Cardiac fibroblast (primary cell): ENCODE measurements at regions not wholly inside any gene's neighbourhood (a gene's known extent, or its start where the extent isn't known, plus 50 kb on each side); places are given as distances from the start of the nearest gene placed in this dataset.

Experiments used
- DNase-seq, 2 donors: peaks; one replicate each; pipeline versions ENCODE4 v3.0.0 to v3.0.0-alpha.2; 2010; ENCODE audit warnings: low read depth in 2 of 2
- H3K4me3 ChIP-seq, 2 donors: replicated peaks in 1 of 2; 1 replicate in 1 of 2; 2 replicates in 1 of 2; pipeline ENCODE4 v1.5.1; 2011; ENCODE audit warnings: low read depth in 2 of 2, low read length in 2 of 2, mild to moderate bottlenecking in 2 of 2, moderate library complexity in 1 of 2
- CTCF ChIP-seq: IDR thresholded peaks from one replicate; pipeline ENCODE4 v1.5.1; 2011; ENCODE audit warnings: low read depth, mild to moderate bottlenecking, low read length, inconsistent platforms

- no peak overlapping the region for H3K4me3 ChIP-seq
- DNase-seq: no peak
- no peak for TF ChIP-seq CTCF
These were observed 138.6 kb upstream of the EPHA4 start for GRCh38 chr2:221710744-221711143.

DNA sequence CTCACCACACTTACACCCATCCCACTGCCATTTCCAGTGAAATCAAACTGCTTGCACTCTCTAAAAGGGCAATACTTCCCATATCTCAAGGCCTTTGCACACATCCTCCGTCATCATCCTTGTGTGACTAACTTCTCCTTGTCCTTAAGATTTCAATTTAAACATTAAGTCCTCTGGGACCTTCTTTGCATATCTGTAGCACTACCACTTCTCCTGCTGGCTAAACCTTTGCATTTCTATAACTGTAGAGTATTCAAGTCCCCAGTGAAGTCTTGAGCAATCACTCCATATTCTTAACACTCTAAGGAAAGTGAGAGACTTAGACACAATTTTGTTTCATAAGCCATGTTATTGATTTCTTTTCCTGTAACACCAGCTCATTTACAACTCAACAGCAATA lies 136.8 kb upstream of the EPHA4 start:
- no peak for TF ChIP-seq CTCF
- no peak overlapping the region for H3K4me3 ChIP-seq
- no peak for DNase-seq

- no peak for DNase-seq
- no peak overlapping the region for H3K4me3 ChIP-seq
- no peak for TF ChIP-seq CTCF
These were observed 133.2 kb upstream of the EPHA4 start for GRCh38 chr2:221705185-221705877.

DNA sequence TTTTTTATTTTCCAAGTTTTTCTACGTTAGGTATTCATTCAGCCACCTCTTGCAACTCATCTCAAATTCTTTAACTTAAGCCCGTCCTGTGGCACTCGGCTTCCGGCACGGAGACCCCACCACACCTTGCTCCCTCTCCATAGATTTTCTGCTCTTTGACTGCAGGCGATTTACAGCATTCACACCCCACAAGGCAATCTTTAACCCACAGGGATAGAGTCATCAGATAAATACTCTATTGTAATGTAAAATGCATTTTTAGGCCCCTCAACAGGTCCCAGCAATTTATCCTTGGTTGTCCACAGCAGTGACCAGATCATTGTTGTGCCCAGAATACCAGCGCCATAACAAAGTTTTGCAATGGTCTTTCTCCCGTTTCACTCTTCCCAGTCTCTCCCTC lies 132.3 kb upstream of the EPHA4 start:
- no peak overlapping the region for H3K4me3 ChIP-seq
- DNase-seq: no peak
- TF ChIP-seq CTCF: no peak

- H3K4me3 ChIP-seq: no peak overlapping the region
- DNase-seq: no peak
- TF ChIP-seq CTCF: no peak
These were observed 121.3 kb upstream of the EPHA4 start for GRCh38 chr2:221693365-221693764.

- no peak for TF ChIP-seq CTCF
These were observed 119.5 kb upstream of the EPHA4 start for GRCh38 chr2:221691571-221691970.

GRCh38 chr2:221689140-221689539 lies 117.0 kb upstream of the EPHA4 start:
- TF ChIP-seq CTCF: no peak
- H3K4me3 ChIP-seq: no peak overlapping the region
- DNase-seq: no peak

More at GRCh38 chr2:221691571-221691970, 119.5 kb upstream of the EPHA4 start:
- no peak overlapping the region for H3K4me3 ChIP-seq
- DNase-seq: no peak
